ENCODE measurements at regions not wholly inside any gene's neighbourhood (a gene's known extent, or its start where the extent isn't known, plus 50 kb on each side); places are given as distances from the start of the nearest gene placed in this dataset.
A peak's percentile ranks its signal among the peaks of the same experiment; 100 is the strongest.
"Not testable (repeated sequence)": the region's sequence is repeated elsewhere in the genome, so short reads cannot be mapped to it uniquely, and the experiment has no call there.

GRCh38 chr6:67908379-67908778 is 726.7 kb upstream of the ADGRB3 start:
- DNase-seq (ENCODE audit: low read depth), result no peak

- DNase-seq (ENCODE audit: low read depth), result not testable (repeated sequence)
These were observed 730.3 kb upstream of the ADGRB3 start for GRCh38 chr6:67904735-67905134.

- no peak for DNase-seq (ENCODE audit: low read depth)
These were observed 736.2 kb upstream of the ADGRB3 start for GRCh38 chr6:67898875-67899274.

GRCh38 chr6:67897998-67898607 is 737.0 kb upstream of the ADGRB3 start:
- no peak for DNase-seq (ENCODE audit: low read depth)

GRCh38 chr6:67896476-67896875 is 738.6 kb upstream of the ADGRB3 start:
- peak; percentile 41 for DNase-seq (ENCODE audit: low read depth)

GRCh38 chr6:67889682-67889995 is 745.4 kb upstream of the ADGRB3 start:
- DNase-seq (ENCODE audit: low read depth), result peak; percentile 60

GRCh38 chr6:67888886-67889681 is 746.0 kb upstream of the ADGRB3 start:
- peak; percentile 93 for DNase-seq (ENCODE audit: low read depth)

- DNase-seq (ENCODE audit: low read depth), result no peak
These were observed 746.6 kb upstream of the ADGRB3 start for GRCh38 chr6:67888546-67888885.

- DNase-seq (ENCODE audit: low read depth), result no peak
These were observed 747.1 kb upstream of the ADGRB3 start for GRCh38 chr6:67887747-67888545.

- DNase-seq (ENCODE audit: low read depth), result no peak
These were observed 747.7 kb upstream of the ADGRB3 start for GRCh38 chr6:67887419-67887746.

- DNase-seq (ENCODE audit: low read depth), result no peak
These were observed 748.2 kb upstream of the ADGRB3 start for GRCh38 chr6:67886840-67887292.

GRCh38 chr6:67886036-67886707 is 748.9 kb upstream of the ADGRB3 start:
- no peak for DNase-seq (ENCODE audit: low read depth)

- no peak for DNase-seq (ENCODE audit: low read depth)
These were observed 749.7 kb upstream of the ADGRB3 start for GRCh38 chr6:67885081-67886033.

GRCh38 chr6:67884442-67884841 is 750.6 kb upstream of the ADGRB3 start:
- no peak for DNase-seq (ENCODE audit: low read depth)

GRCh38 chr6:67883500-67884366 is 751.3 kb upstream of the ADGRB3 start:
- no peak for DNase-seq (ENCODE audit: low read depth)

GRCh38 chr6:67882436-67883311 is 752.4 kb upstream of the ADGRB3 start:
- no peak for DNase-seq (ENCODE audit: low read depth)

- peak; percentile 47 for DNase-seq (ENCODE audit: low read depth)
These were observed 753.4 kb upstream of the ADGRB3 start for GRCh38 chr6:67881706-67882065.

- peak; percentile 94 for DNase-seq (ENCODE audit: low read depth)
These were observed 754.0 kb upstream of the ADGRB3 start for GRCh38 chr6:67880939-67881705.

GRCh38 chr6:67880343-67880742 is 754.7 kb upstream of the ADGRB3 start:
- not testable (repeated sequence) for DNase-seq (ENCODE audit: low read depth)

Data from M059J (cell line).